ENCODE measurements at regions not wholly inside any gene's neighbourhood (a gene's known extent, or its start where the extent isn't known, plus 50 kb on each side); places are given as distances from the start of the nearest gene placed in this dataset.
"Not testable (repeated sequence)": the region's sequence is repeated elsewhere in the genome, so short reads cannot be mapped to it uniquely, and the experiment has no call there.

DNA sequence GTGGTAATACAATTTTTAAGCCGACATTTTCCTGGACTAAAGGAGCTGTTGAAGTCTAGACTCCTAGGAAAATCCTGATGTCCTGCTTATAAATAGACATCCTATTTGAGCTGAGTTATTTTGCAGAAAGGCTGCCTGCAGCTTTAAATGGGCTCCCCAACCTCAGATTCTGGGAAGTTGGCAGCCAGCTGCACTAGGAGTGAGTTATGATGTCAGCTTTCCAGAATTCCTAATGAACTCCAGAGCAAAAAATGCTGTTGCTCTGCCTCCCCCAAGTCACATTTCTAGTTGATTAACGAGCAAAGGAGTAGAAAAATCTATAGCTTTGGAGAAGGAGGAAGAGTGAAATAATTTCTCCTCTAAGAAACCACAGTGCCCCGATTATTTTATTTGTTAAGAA lies 346.3 kb upstream of the SULF2 start:
- Histone ChIP-seq H3K4me2 (ENCODE audit: low read depth, low read length, poor library complexity, severe bottlenecking) (no peak overlapping the region), H3K9ac (ENCODE audit: low read depth, low read length, poor library complexity, severe bottlenecking) (no peak overlapping the region), H4K20me1 (ENCODE audit: insufficient read depth, low read length, poor library complexity, severe bottlenecking) (no peaks in the 10 kb centered on the region), H3K4me3 (ENCODE audit: low read length, poor library complexity, severe bottlenecking) (no peak overlapping the region), H3K4me1 (ENCODE audit: insufficient read depth, low read length, poor library complexity, severe bottlenecking) (no peaks in the 10 kb centered on the region), H3K36me3 (ENCODE audit: insufficient read depth, low read length) (no peaks in the 10 kb centered on the region), H3K9me3 (ENCODE audit: insufficient read depth, low read depth, low read length) (no peaks in the 10 kb centered on the region), H3K9me2 (replicated peaks; ENCODE audit: low read depth, low read length) (no peaks in the 10 kb centered on the region), H2AFZ (ENCODE audit: low read length) (no peak overlapping the region), H3K79me2 (ENCODE audit: insufficient read depth, low read length) (no peaks in the 10 kb centered on the region), H3F3A (ENCODE audit: low read depth) (no peaks in the 10 kb centered on the region), H3K27me3 (ENCODE audit: insufficient read depth, low read length, poor library complexity, severe bottlenecking) (no peaks in the 10 kb centered on the region)
- TF ChIP-seq CTCF (conservative IDR thresholded peaks at IDR 0.05; ENCODE audit: low read length) (no peak), EZH2phosphoT487 (IDR thresholded peaks at IDR 0.05; ENCODE audit: borderline replicate concordance) (no peak)

- Histone ChIP-seq H4K20me1 (ENCODE audit: insufficient read depth, low read length, poor library complexity, severe bottlenecking) (no peaks in the 10 kb centered on the region), H2AFZ (ENCODE audit: low read length) (no peak overlapping the region)
Measured at GRCh38 chr20:48129345-48129942, 344.2 kb upstream of the SULF2 start.

GRCh38 chr20:48128436-48128835 lies 343.2 kb upstream of the SULF2 start:
- no peaks in the 10 kb centered on the region for H3F3A ChIP-seq (ENCODE audit: low read depth)
- no peak overlapping the region for H3K4me2 ChIP-seq (ENCODE audit: low read depth, low read length, poor library complexity, severe bottlenecking)
- no peak overlapping the region for H2AFZ ChIP-seq (ENCODE audit: low read length)
- no peak for TF ChIP-seq EZH2phosphoT487 (IDR thresholded peaks at IDR 0.05; ENCODE audit: borderline replicate concordance)
- no peak for TF ChIP-seq CTCF (conservative IDR thresholded peaks at IDR 0.05; ENCODE audit: low read length)
- no peaks in the 10 kb centered on the region for H3K79me2 ChIP-seq (ENCODE audit: insufficient read depth, low read length)
- no peaks in the 10 kb centered on the region for H3K9me3 ChIP-seq (ENCODE audit: insufficient read depth, low read depth, low read length)
- H4K20me1 ChIP-seq (ENCODE audit: insufficient read depth, low read length, poor library complexity, severe bottlenecking) = no peaks in the 10 kb centered on the region
- H3K36me3 ChIP-seq (ENCODE audit: insufficient read depth, low read length) = no peaks in the 10 kb centered on the region
- no peaks in the 10 kb centered on the region for H3K9me2 ChIP-seq (replicated peaks; ENCODE audit: low read depth, low read length)
- no peaks in the 10 kb centered on the region for H3K27me3 ChIP-seq (ENCODE audit: insufficient read depth, low read length, poor library complexity, severe bottlenecking)
- H3K4me3 ChIP-seq (ENCODE audit: low read length, poor library complexity, severe bottlenecking) = no peak overlapping the region
- H3K9ac ChIP-seq (ENCODE audit: low read depth, low read length, poor library complexity, severe bottlenecking) = no peak overlapping the region
- no peaks in the 10 kb centered on the region for H3K4me1 ChIP-seq (ENCODE audit: insufficient read depth, low read length, poor library complexity, severe bottlenecking)

More at GRCh38 chr20:48129345-48129942, 344.2 kb upstream of the SULF2 start:
- H3K79me2 ChIP-seq (ENCODE audit: insufficient read depth, low read length) = no peaks in the 10 kb centered on the region
- no peaks in the 10 kb centered on the region for H3K9me2 ChIP-seq (replicated peaks; ENCODE audit: low read depth, low read length)
- no peaks in the 10 kb centered on the region for H3K36me3 ChIP-seq (ENCODE audit: insufficient read depth, low read length)
- H3K9ac ChIP-seq (ENCODE audit: low read depth, low read length, poor library complexity, severe bottlenecking) = no peak overlapping the region
- no peak overlapping the region for H3K4me2 ChIP-seq (ENCODE audit: low read depth, low read length, poor library complexity, severe bottlenecking)
- H3K4me3 ChIP-seq (ENCODE audit: low read length, poor library complexity, severe bottlenecking) = no peak overlapping the region
- no peaks in the 10 kb centered on the region for H3K9me3 ChIP-seq (ENCODE audit: insufficient read depth, low read depth, low read length)
- no peaks in the 10 kb centered on the region for H3K4me1 ChIP-seq (ENCODE audit: insufficient read depth, low read length, poor library complexity, severe bottlenecking)
- TF ChIP-seq CTCF (conservative IDR thresholded peaks at IDR 0.05; ENCODE audit: low read length) = no peak
- no peak for TF ChIP-seq EZH2phosphoT487 (IDR thresholded peaks at IDR 0.05; ENCODE audit: borderline replicate concordance)
- no peaks in the 10 kb centered on the region for H3F3A ChIP-seq (ENCODE audit: low read depth)
- no peaks in the 10 kb centered on the region for H3K27me3 ChIP-seq (ENCODE audit: insufficient read depth, low read length, poor library complexity, severe bottlenecking)

DNA sequence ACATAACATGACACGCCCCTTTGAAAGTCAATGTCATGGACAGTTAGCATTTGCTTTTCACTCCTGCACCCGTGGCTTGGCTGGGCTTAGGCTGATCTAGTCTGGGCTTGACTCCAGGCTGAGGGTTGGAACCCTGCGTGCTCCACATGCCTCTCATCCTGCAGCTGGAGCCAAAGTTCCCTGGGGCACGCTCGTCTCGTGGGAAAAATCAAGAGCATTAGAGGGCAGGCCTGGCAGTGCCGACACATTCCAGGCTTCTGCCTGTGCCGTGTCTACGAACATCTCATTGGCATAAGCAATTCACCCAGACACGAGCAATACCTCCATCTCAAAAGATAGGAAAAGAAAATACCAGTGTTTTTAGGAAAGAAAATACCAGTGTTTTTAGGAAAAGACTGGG lies 342.7 kb upstream of the SULF2 start:
- not testable (repeated sequence) for H3K9me3 ChIP-seq (ENCODE audit: insufficient read depth, low read depth, low read length); H3K9me2 ChIP-seq (replicated peaks; ENCODE audit: low read depth, low read length)

DNA sequence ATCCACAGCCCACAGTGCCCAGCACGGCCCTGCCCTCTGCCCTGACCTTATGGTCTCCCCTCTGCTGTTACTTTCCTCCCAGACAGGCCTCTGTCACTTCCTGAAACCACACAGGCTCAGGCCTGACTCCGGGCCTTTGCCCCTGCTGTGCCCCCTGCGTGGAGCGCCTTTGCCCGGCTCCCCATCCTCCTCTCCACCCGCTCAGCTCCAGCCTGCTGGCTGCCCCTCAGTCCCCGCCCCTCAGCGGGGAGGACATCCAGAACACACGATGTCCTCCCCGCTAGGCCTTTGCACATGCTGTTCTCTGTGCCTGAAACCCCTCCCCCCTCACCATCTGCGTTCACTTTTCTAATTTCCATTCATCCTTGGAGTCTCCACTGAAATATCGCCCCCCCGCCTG lies 341.9 kb upstream of the SULF2 start:
- H3K27me3 ChIP-seq (ENCODE audit: insufficient read depth, low read length, poor library complexity, severe bottlenecking); H3K4me2 ChIP-seq (ENCODE audit: low read depth, low read length, poor library complexity, severe bottlenecking); H3K9ac ChIP-seq (ENCODE audit: low read depth, low read length, poor library complexity, severe bottlenecking): not testable (repeated sequence)

More for the DNA sequence above, 342.7 kb upstream of the SULF2 start:
- not testable (repeated sequence) for H3K4me2 ChIP-seq (ENCODE audit: low read depth, low read length, poor library complexity, severe bottlenecking); H3K4me3 ChIP-seq (ENCODE audit: low read length, poor library complexity, severe bottlenecking); H4K20me1 ChIP-seq (ENCODE audit: insufficient read depth, low read length, poor library complexity, severe bottlenecking); H3K79me2 ChIP-seq (ENCODE audit: insufficient read depth, low read length); H3K27me3 ChIP-seq (ENCODE audit: insufficient read depth, low read length, poor library complexity, severe bottlenecking); H3F3A ChIP-seq (ENCODE audit: low read depth); H2AFZ ChIP-seq (ENCODE audit: low read length); H3K4me1 ChIP-seq (ENCODE audit: insufficient read depth, low read length, poor library complexity, severe bottlenecking); H3K36me3 ChIP-seq (ENCODE audit: insufficient read depth, low read length); H3K9ac ChIP-seq (ENCODE audit: low read depth, low read length, poor library complexity, severe bottlenecking)

More for the DNA sequence above, 341.9 kb upstream of the SULF2 start:
- not testable (repeated sequence) for H3F3A ChIP-seq (ENCODE audit: low read depth); H2AFZ ChIP-seq (ENCODE audit: low read length); H3K79me2 ChIP-seq (ENCODE audit: insufficient read depth, low read length); H3K9me3 ChIP-seq (ENCODE audit: insufficient read depth, low read depth, low read length); H4K20me1 ChIP-seq (ENCODE audit: insufficient read depth, low read length, poor library complexity, severe bottlenecking); H3K4me1 ChIP-seq (ENCODE audit: insufficient read depth, low read length, poor library complexity, severe bottlenecking); H3K36me3 ChIP-seq (ENCODE audit: insufficient read depth, low read length); H3K9me2 ChIP-seq (replicated peaks; ENCODE audit: low read depth, low read length); H3K4me3 ChIP-seq (ENCODE audit: low read length, poor library complexity, severe bottlenecking)
